PFSK-1 (cell line): ENCODE measurements at regions not wholly inside any gene's neighbourhood (a gene's known extent, or its start where the extent isn't known, plus 50 kb on each side); places are given as distances from the start of the nearest gene placed in this dataset.

Experiments used
- FOXP2 ChIP-seq: optimal IDR thresholded peaks from 2 replicates; pipeline ENCODE3; 2011; ENCODE audit warnings: borderline replicate concordance, control low read depth, inconsistent platforms; ENCODE audit not compliant: insufficient read depth; ENCODE audit errors: extremely low read length, extremely low read depth
- POLR2AphosphoS5 ChIP-seq: IDR thresholded peaks from 2 replicates; pipeline ENCODE4 v1.6.1; 2012; ENCODE audit warnings: low read depth, mild to moderate bottlenecking, control low read depth, low read length, moderate library complexity
- REST ChIP-seq, 2 experiments: IDR thresholded peaks; 2 replicates each; pipeline versions ENCODE4 v1.6.1 to v1.8.0; 2011 to 2012; ENCODE audit warnings: low read depth in 2 of 2, low read length in 2 of 2, control low read depth in 1 of 2, inconsistent platforms in 1 of 2, mild to moderate bottlenecking in 1 of 2, moderate library complexity in 1 of 2; ENCODE audit not compliant: insufficient read depth in 1 of 2
- SIN3A ChIP-seq: IDR thresholded peaks from 2 replicates; pipeline ENCODE4 v1.6.1; 2012; ENCODE audit warnings: mild to moderate bottlenecking, low read length, moderate library complexity, borderline replicate concordance; ENCODE audit not compliant: insufficient read depth
- TAF1 ChIP-seq: IDR thresholded peaks from 2 replicates; pipeline ENCODE4 v1.6.1; 2012; ENCODE audit warnings: low read length, control low read depth, borderline replicate concordance; ENCODE audit not compliant: insufficient read depth

GRCh38 chr1:222012816-222013215, 270.9 kb upstream of the DUSP10 start:
- TF ChIP-seq FOXP2 = no peak
- TF ChIP-seq TAF1 = no peak
- no peak for TF ChIP-seq SIN3A
- TF ChIP-seq REST (IDR thresholded peaks at IDR 0.05; ENCODE audit: insufficient read depth in 1 of 2, low read depth in 2 of 2, low read length in 2 of 2) = no peak
- no peak for TF ChIP-seq POLR2AphosphoS5

GRCh38 chr1:222010306-222010705, 268.4 kb upstream of the DUSP10 start:
- TF ChIP-seq POLR2AphosphoS5 = no peak
- TF ChIP-seq TAF1 = no peak
- TF ChIP-seq SIN3A = no peak
- no peak for TF ChIP-seq FOXP2
- no peak for TF ChIP-seq REST (IDR thresholded peaks at IDR 0.05; ENCODE audit: insufficient read depth in 1 of 2, low read depth in 2 of 2, low read length in 2 of 2)

- TF ChIP-seq SIN3A (no peak), TAF1 (no peak), REST (IDR thresholded peaks at IDR 0.05; ENCODE audit: insufficient read depth in 1 of 2, low read depth in 2 of 2, low read length in 2 of 2) (no peak), POLR2AphosphoS5 (no peak)
Measured at GRCh38 chr1:222009105-222009730, 267.3 kb upstream of the DUSP10 start.

GRCh38 chr1:222006715-222007114, 264.8 kb upstream of the DUSP10 start:
- TF ChIP-seq TAF1 (no peak), REST (IDR thresholded peaks at IDR 0.05; ENCODE audit: insufficient read depth in 1 of 2, low read depth in 2 of 2, low read length in 2 of 2) (no peak), POLR2AphosphoS5 (no peak), FOXP2 (no peak), SIN3A (no peak)

- TF ChIP-seq REST (IDR thresholded peaks at IDR 0.05; ENCODE audit: insufficient read depth in 1 of 2, low read depth in 2 of 2, low read length in 2 of 2) (no peak), FOXP2 (no peak), TAF1 (no peak), POLR2AphosphoS5 (no peak), SIN3A (no peak)
Measured at GRCh38 chr1:222004784-222005183, 262.9 kb upstream of the DUSP10 start.
